HG02852 (cell line): ENCODE measurements at regions not wholly inside any gene's neighbourhood (a gene's known extent, or its start where the extent isn't known, plus 50 kb on each side); places are given as distances from the start of the nearest gene placed in this dataset.

Source experiments
- ATAC-seq: cut with Tn5 transposase; IDR thresholded peaks from one replicate; pipeline ENCODE4 v1.9.1; 2021; ENCODE audit warnings: mild to moderate bottlenecking, moderate library complexity; ENCODE audit not compliant: unreplicated experiment

DNA sequence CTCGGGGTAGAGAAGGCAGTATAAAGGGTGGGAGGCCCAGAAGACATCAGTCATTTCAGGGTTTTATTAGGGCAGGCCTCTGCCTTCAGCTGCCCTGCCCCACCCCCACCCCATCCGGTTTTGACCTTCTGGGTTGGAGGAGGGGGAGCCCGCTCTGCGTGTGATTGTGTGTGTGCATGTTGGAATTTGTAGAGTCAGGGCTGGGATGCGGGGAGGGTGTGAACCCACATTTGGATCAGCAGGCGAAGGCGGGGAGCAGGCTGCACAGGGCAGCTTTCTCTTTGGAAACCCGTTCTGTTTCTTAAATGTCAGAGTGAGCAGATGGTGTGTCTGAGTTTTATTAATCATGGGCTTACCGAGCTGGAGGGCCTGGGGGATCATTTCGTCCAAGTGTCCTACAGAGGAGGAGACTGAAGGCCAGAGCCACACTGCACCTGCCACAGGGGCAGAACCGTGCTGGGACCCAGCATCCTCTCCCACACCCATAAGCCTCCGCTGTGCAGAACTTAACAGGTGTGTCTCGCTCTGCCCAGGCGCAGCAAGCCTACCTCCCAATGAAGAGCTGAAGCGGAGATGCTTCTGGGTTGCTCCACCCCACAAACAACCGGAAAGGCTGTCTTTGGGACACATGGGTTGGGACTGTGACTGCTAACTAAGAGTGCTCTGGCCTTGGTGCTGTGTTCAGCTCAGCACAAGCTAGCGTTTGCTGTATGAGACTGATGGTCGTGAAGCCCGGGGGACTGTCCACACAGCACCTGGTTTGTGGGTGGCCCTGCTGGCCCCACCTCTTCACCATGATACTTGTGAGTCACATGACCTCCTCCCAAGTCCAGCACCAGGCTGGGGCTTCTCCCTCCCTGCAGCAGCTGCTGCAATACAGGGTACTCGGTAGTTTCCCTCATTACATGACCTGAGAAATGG lies 70.9 kb upstream of the GSE1 start:
- no peak for ATAC-seq

DNA sequence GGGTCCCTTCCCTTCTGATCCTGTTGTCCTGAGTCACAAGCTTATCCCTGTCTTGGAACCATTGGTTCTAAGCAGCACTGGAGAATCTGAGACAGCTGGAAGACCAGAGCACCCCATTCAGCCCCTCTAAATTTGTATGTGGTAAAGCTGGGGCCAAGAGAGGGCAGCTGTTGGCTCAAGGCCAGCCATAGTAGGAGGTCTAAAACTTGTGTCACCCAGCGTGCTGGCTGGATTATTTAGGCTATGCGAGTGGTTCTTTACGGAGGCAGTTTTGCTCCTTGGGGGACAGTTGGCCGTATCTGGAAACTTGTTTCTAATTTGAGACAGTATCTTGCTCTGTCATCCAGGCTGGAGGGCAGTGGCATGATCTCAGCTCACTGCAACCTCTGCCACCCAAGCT lies 69.6 kb upstream of the GSE1 start:
- no peak for ATAC-seq

DNA sequence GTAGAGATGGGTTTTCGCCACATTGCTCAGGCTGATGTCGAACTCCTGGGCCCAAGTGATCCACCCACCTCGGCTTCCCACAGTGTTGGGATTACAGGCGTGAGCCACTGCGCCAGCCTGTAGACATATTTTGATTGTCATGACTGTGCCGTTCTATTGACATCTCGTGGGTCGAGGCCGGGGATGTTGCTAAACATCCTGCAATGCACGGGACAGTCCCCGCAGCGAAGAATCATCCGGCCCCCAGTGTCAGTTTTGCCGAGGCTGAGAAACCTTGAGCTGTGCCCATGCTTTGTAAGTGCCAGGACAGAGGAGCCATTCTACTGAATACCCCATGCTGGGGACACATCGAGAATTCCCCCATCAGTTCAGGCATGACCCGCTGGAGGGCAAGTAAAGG lies 69.1 kb upstream of the GSE1 start:
- no peak for ATAC-seq

DNA sequence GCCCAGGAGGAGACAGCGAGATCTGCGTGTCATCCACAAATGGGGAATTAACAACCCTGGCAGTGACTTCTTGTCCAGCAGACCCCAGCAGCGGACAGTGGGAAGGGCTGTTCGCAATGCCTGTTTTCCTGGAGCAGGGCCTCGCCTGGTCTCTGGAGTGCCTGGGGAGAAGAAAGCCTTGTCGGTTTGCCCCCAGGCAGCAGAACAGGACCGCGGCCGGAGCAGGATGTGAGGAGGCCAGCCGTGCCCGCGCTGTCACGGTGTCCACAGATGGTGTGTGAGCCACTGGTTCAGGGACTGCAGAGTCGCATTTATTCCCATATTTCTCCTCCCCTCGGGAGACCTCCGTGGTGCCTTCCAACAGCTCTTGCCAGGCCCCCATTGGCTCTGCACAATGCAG lies 68.5 kb upstream of the GSE1 start:
- no peak for ATAC-seq

DNA sequence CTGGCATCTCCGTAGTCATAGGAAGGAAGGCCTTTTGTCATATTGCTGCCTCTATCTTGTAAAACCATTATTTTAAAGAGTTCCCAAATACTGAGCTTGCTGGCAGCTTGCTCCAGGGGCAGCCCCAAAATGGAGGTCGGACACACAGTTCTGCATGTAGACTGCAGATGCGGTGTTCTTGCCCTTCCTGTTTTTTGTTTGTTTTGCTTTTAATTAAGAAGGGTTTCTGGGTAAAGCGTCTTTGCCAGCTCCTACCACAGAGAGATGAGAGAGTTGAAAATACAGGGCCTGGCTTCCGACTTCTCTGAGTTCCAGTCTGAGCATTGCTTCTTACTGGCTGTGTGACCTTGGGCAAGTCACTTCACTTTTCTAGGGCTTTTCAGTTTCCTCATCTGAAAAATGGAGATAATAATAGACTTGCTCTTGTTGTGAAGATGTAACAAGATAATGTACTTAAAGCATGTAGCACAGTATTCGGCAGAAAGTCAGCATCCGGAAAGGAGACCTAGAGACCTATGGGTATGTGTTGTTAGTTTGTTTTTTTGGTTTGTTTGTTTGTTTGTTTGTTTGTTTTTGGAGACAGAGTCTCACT lies 67.8 kb upstream of the GSE1 start:
- ATAC-seq = no peak

DNA sequence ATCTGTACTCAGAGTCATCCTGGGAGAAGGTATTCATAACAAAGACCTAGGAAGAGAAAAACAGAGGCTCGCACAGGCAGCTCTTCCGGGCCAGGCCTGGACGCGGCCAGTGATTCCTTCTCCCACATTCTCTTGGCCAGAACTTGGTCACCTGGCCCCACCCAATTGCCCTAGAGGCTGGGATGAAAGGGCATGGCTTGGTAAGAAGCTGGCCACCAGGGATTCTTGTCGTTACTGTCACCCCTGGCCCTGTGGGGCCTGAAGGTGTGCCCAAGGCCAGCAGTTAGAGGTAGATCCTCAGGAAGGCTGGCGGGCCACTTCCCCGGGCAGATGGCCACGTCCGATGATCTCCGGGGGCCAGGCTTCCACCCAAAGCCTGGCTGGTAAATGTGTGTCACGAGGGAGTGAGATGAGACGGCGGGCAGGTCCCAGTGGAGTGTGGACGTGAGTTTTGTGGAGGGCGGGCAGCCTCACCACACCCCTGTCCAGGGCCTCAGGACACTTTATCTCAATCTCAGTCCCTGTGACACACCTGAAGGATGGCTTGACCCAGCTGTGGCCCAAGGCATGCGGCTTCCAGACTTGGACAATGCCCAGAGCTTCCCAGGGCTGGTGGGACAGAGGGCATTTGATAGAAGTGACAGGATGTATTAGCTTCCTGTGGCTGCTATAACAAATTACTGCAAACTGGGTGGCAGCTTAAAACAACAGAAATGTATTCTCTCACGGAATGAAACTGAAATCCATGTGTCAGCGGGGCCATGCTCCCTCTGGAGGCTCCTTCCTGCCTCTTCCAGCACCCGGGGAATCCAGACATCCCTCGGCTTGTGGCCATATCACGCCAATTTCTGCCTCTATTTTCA lies 66.3 kb upstream of the GSE1 start:
- no peak for ATAC-seq

DNA sequence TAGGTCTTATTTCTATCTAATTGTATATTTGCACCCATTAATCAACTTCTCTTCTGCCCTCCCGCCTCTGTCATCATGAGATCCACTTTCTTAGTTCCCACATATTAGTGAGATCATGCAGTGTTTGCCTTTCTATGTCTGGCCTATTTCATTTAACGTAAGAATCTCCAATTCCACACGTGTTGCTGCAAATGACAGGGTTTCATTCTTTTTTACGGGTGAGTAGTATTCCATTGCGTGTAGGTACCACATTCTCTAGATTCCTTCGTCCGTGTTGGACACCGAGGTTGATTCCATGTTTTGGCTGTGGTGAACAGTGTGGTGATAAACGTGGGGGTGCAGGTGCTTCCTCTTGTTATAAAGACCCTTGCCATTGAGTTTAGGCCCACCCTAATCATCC lies 64.7 kb upstream of the GSE1 start:
- ATAC-seq = no peak

DNA sequence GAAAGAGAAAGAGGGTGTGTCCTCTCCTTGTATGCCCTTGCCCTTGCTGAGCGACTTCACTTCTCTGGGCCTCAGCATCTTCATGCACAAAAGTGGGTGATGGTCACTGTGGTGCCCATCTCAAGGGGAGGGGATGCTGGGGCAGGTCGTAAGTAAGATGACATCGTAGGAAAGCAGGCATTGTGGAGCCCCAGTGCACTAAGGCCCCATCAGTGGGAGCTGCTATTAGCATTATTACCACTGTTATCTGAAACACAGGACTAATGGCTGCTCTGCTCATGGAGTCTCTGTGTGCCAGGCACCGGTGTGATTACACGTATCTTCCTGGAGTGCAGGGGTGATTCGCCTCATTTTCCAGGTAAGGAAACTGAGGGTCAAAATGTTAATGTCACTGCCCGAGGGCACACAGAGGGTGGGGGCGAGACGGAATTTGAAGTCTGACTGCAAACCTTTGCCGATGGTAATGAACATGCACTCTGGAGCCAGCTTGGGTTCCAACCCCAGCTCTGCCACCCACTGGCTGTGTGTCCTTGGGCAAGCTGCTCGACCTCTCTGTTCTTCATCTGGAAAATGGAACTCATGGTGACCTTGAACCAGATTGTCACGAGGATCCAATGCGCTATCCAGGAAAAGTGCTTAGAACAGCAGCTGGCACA lies 63.2 kb upstream of the GSE1 start:
- no peak for ATAC-seq

DNA sequence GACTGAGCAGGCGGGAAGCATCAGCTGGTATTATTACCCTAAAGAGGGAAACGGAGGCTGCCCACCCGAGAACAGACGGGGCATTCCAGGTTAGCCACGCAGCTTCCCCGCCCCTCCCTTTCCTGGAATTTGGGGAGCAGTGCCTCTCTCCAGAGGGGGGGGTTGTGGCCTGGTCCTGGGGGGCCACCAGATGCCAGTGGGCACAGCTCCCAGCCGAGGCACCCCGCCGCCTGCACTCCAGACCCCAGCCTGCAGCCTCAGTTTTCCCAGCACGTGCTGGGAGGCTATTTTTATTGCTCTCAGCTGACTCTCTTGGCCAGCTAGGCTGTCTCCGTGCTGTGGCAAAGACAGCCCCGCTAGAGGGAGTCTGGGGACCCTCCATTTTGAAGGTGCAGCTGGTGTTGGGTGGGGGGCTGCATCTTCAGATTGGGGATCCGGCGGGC lies 62.7 kb upstream of the GSE1 start:
- ATAC-seq = no peak

DNA sequence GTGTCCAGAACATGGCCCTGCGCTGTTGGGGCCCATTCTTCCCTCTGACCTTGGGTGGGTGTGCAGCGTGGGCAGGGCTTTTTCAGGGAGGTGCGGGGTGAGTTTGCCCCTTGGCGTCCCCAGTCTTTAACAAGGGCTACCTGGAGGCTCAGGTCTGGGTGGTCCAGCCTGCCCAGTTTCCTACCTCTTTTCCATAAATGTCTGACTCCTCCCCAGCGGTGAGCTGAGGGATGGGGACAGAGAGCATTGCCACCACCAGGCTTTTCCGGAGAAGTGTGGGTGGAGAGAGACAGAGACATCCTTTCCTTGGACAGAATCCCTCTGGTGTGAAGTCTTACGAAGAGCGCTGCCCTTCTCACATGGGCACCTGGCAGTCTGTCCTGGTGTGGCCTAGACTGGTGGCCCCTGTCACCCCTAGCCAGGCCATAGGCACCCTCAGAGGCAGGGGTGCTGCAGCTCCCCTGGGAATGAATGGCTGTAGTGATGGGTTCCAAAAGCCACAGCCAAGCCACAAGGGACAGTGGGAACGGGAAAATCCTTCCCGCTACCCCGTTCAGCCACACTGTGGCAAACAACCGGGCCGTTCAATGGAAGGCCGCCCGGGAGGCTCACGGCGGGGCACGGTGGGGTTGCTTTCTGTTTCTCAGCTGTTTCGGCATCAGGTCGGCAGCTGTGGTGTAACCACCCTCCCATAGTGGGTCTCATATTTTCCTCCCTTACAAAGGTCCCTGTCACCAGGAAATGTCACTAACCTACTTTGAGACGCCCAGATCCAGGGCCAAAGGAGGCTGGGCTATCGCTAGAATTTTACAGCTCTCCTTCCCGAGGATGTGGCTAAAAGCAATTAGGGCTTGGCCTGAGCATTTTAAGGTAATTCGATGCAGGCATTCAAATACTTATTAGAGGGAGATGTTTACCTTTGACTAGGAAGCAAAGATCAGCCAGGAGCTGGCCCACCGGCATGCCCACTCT lies 61.9 kb upstream of the GSE1 start:
- ATAC-seq = no peak

DNA sequence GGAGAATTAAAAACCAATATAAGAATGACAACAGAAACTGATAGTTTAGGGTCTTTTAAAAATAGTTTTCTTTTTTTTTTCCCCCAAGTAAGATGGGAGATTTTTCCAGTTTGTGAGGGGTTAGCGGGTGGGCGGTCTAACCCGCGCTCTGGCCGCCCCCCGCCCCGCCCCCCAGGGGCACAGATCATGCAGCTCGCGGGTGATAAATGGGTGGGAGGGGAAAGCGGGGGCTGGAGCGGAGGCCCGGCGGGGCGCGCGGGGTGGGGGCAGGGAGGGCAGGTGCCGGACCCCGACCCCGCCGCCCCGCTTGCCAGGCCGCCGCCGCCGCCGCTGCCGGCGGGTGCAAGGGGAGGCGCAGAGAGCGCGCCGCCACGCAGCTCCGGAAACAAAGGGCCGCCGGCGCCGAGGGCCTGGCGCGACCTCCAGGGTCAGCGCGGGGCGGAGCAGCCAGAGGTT lies 60.1 kb upstream of the GSE1 start:
- no peak for ATAC-seq

DNA sequence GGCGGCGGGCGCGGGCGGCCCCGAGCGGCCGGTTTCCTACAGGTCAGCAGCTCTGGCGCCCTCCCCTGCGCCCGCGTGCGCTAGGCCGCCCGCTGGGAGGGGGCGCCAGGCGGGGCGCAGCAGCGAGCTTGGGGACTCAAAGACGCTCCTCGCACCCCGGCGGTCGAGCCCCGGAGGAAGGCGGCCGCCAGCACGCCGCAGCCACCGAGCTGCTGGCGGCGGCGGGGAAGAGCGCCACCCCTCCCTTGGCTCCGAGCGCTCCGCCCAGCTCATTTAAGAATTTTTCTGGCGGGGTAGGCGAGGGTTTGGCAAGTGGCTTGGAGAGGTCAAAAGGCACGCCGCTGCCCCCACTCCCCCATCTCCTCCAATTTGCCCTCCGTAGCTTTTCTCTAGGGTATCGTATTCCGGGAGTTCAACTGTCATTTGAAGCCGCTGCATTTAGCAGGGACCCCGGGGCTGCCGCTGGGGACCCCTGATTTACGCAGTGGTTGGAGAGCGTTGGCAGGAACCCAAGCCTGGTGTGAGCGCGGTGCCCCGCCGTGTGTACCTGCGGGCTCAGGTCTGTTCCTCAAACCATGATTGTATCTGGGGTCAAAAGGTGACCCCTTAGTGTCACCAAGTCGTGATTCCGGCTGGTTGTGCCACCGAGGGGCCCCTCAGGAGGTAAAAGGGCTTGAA lies 59.5 kb upstream of the GSE1 start:
- ATAC-seq = no peak

DNA sequence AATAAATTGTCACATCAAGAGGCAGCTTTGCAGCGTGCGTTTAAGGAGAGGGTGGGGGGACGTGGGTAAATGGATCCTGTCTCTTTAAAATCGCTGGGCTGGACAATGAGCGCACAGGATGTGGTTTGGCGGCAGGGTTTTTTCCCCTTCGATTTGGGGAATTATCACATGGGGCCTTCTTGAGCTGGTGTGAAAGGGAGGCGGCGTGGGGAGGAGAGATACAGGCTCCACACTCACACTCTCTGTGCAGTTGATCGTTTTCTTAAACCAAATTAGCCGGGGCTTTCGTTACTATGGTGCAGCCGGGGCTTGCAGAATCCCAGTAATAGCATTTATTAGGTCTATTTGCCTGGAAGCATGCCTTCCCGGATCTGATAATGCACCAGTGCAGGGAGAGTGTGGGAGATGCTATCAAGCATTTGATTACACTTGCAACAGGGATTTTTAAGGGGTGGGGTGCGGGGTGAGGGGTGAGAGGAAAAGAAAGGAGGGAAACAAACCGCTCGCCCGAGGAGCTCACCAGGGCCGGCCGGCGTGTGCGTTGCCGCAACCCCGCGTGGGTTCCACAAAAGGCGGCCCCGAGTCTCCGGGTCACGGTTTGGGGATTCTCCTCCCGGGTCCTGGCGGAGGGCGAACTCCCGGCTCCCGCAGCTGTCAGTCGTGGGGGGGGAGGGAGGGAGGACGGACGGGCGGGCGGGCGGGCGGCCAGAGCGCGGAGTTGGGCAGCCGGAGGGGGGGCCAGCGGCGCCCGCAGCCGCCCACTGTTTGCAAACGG lies 58.8 kb upstream of the GSE1 start:
- ATAC-seq = peak; percentile 61

DNA sequence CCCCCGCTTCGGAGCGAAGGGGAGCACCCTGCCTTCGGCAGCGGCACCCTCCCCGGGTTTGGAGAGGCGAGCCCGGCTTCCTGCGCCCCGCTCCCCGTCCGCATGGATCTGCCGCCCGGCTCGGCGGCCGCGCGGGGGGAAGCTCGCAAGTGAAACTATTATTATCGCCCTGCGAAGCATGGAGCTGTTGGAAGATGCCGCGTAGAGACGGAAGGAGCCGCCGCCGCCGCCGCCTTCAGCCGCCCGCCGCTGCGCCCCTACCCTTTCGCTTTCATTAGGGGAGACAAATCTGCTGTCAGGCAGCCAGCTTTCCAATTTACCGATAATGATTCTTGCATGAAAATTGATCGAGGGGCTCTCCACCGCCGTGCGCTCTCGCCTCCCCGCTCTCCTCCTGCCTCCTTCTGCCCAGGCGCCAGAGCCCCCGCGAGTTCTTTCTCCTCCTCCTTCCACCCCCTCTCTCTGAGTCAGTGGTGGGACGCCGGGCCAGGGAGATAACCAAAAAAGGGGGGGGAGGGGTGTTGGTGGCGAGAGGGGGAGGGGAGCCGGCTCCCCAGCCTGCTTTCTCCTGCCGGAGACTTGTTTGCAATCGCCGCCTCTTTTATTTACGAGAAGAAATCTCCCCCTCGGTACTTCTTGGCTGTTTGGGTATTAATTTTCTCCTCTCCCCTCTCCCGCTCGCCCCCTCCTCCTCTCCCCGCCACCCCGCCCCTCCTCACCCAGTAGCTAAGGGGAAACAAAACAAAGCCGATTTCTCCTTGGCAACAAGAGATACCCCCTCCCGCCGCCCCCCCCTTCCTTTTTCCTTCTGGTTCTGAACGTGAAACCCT lies 58.0 kb upstream of the GSE1 start:
- ATAC-seq = no peak

DNA sequence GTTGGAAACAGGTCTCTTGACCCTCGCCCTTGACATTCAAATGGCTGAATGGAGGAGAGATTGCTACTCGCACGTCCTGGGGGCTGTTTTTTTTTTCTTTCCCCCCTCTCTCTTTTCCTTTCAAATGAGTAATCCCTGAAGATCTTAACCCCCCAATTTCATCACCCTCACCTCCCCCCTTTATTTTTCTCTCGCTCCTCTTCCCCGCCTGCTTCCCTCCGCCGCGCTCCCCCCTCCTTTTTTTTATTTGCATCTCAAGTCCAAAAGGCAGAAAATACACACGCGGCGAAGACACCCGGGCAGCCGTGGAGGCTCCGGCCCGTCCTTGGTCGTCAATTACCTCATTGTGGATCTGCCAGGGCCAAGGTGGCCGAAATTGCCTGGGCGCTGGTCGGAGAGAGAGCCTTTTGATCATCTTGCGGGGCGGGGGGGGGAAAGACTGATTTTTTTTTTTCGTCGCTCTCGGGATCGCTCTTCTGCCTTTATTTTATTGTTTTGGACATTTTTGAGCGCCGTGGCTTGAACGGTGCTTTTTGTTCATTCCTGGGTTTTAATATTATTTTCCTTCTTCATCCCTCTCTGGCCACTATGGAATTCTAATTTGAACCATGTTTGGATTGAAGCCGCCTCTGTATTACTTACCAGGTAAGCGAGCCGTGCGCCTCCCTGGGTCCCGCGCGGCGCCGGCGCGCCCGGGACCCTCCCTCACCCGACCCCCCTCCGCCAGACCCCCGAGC lies 57.2 kb upstream of the GSE1 start:
- no peak for ATAC-seq

DNA sequence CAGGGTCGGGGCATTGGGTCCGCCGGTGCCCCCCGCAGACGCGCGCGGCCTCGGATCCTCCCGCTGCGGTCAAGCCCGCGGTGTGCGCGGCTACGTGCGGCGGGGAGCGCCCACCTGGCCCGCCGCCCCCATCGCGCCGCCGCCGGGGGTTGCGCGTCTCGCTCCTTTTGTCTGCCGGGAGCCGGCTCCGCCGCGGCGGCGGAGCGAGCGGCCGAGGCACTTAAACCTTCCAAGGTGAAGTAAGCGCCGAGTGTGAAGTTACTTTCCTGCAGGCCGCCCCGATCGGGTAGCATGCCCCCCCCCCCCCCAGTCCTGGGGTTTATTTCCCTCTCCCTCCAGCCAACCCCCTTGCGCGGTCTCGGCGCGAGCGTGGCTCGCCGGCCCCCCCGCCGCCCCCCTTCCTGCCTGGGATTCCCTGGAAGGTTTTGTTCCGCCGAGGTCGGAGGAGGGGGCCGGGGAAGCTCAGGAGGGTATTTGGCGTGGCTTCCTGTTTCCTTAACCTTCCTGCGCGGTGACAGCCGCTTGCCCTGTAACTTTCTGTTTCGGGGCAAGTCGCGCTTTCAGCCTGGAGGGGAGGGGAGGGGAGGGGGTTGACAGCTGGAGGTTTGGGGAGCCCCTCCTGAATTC lies 56.6 kb upstream of the GSE1 start:
- no peak for ATAC-seq
